ENCODE measurements at regions not wholly inside any gene's neighbourhood (a gene's known extent, or its start where the extent isn't known, plus 50 kb on each side); places are given as distances from the start of the nearest gene placed in this dataset.

DNA sequence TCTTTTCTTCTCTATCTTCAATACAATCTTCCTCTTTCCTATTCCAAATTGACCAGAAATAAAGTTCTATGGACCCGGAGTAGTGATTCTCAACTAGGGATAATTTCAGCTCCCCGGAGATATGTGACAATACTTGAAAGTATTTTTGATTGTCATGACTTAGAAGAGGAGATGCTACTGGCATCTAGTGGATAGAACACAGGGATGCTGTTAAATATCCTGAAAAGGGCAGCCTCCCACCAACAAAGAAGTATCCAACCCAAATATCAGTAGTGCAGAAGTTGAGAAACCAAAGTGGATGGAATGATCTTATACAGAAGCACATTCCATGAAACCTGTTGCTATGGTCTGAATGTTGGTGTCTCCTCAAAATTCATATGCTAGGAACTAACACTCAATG is 65.7 kb upstream of the NDST3 start:
- CTCF ChIA-PET = no interaction called here
- no peaks in the 10 kb centered on the region for H3K9me3 ChIP-seq (ENCODE audit: control insufficient read depth in 1 of 2, insufficient read depth in 1 of 2, low read depth in 1 of 2, low read length in 2 of 2)
- POLR2A ChIA-PET = no interaction called here
- H3K4me2 ChIP-seq (ENCODE audit: low read length) = no peak overlapping the region
- H4K20me1 ChIP-seq (ENCODE audit: insufficient read depth) = no peaks in the 10 kb centered on the region
- no peak overlapping the region for H3K27ac ChIP-seq (ENCODE audit: low read depth, low read length)
- TF ChIP-seq YY1 (IDR thresholded peaks at IDR 0.05; ENCODE audit: extremely low read depth, insufficient replicate concordance, low read depth, low read length) = no peak
- no peak for TF ChIP-seq CBX3 (IDR thresholded peaks at IDR 0.05; ENCODE audit: low read depth)
- no peak for TF ChIP-seq SRF (IDR thresholded peaks at IDR 0.05; ENCODE audit: low read depth)
- no peak for TF ChIP-seq ELF1 (IDR thresholded peaks at IDR 0.05; ENCODE audit: borderline replicate concordance, low read depth)
- TF ChIP-seq SIN3A (IDR thresholded peaks at IDR 0.05; ENCODE audit: low read depth) = no peak
- no peak for TF ChIP-seq EGR1 (IDR thresholded peaks at IDR 0.05; ENCODE audit: low read depth)
- TF ChIP-seq FOSL1 (IDR thresholded peaks at IDR 0.05; ENCODE audit: low read depth) = no peak
- no peak for TF ChIP-seq CEBPB (IDR thresholded peaks at IDR 0.05; ENCODE audit: low read depth)
- TF ChIP-seq, protein P1, sequence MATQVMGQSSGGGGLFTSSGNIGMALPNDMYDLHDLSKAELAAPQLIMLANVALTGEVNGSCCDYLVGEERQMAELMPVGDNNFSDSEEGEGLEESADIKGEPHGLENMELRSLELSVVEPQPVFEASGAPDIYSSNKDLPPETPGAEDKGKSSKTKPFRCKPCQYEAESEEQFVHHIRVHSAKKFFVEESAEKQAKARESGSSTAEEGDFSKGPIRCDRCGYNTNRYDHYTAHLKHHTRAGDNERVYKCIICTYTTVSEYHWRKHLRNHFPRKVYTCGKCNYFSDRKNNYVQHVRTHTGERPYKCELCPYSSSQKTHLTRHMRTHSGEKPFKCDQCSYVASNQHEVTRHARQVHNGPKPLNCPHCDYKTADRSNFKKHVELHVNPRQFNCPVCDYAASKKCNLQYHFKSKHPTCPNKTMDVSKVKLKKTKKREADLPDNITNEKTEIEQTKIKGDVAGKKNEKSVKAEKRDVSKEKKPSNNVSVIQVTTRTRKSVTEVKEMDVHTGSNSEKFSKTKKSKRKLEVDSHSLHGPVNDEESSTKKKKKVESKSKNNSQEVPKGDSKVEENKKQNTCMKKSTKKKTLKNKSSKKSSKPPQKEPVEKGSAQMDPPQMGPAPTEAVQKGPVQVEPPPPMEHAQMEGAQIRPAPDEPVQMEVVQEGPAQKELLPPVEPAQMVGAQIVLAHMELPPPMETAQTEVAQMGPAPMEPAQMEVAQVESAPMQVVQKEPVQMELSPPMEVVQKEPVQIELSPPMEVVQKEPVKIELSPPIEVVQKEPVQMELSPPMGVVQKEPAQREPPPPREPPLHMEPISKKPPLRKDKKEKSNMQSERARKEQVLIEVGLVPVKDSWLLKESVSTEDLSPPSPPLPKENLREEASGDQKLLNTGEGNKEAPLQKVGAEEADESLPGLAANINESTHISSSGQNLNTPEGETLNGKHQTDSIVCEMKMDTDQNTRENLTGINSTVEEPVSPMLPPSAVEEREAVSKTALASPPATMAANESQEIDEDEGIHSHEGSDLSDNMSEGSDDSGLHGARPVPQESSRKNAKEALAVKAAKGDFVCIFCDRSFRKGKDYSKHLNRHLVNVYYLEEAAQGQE (IDR thresholded peaks at IDR 0.05; ENCODE audit: low read depth) = no peak
- H3K9ac ChIP-seq (ENCODE audit: low read length) = no peak overlapping the region
- no peaks in the 10 kb centered on the region for H3K9me2 ChIP-seq (ENCODE audit: insufficient read depth)
- H3K4me3 ChIP-seq (replicated peaks in 1 of 2; ENCODE audit: low read depth in 1 of 2, low read length in 2 of 2) = no peak overlapping the region
- H2AFZ ChIP-seq (ENCODE audit: low read depth, low read length, poor library complexity, severe bottlenecking) = no peak overlapping the region
- no TSS peak for BruUV-seq (replicated peaks)
- no peaks in the 10 kb centered on the region for H3K36me3 ChIP-seq (ENCODE audit: control insufficient read depth in 1 of 2, insufficient read depth in 2 of 2, low read length in 2 of 2)
- no peaks in the 10 kb centered on the region for H3K27me3 ChIP-seq (ENCODE audit: insufficient read depth, low read length)
- H3K4me1 ChIP-seq (ENCODE audit: control insufficient read depth in 1 of 2, insufficient read depth in 2 of 2, low read length in 2 of 2) = no peaks in the 10 kb centered on the region
- DNase-seq (ENCODE audit: low read depth, low spot score) (no peak), ATAC-seq (no peak)
- intact Hi-C loops (cut with micrococcal nuclease) = no loop called here
- H3K79me2 ChIP-seq (ENCODE audit: insufficient read depth, low read length) = no peaks in the 10 kb centered on the region
- RAD21 ChIA-PET (ENCODE audit: low non-redundant PET in 1 of 2, low total read pairs in 2 of 2, uncharacterized antibody in 2 of 2, unreplicated experiment in 2 of 2) = no interaction called here

Measured in HCT116 (cell line).